Nephron progenitor cell (in vitro differentiated cells): ENCODE measurements at regions not wholly inside any gene's neighbourhood (a gene's known extent, or its start where the extent isn't known, plus 50 kb on each side); places are given as distances from the start of the nearest gene placed in this dataset.
A peak's percentile ranks its signal among the peaks of the same experiment; 100 is the strongest.

Experiments
- DNase-seq: peaks from one replicate; pipeline ENCODE4 v3.0.0; 2021
- H3K27ac Mint-ChIP-seq: 2 replicates; pipeline ENCODE4 v1.8.0; 2021; ENCODE audit warnings: mild to moderate bottlenecking, moderate library complexity, mixed read lengths
- H3K27me3 Mint-ChIP-seq: 2 replicates; pipeline ENCODE4 v1.8.0; 2021; ENCODE audit warnings: mild to moderate bottlenecking, low read depth, mixed read lengths; ENCODE audit not compliant: poor library complexity
- H3K36me3 Mint-ChIP-seq: 2 replicates; pipeline ENCODE4 v1.8.0; 2021; ENCODE audit warnings: low read depth, mixed read lengths
- H3K4me1 Mint-ChIP-seq: 2 replicates; pipeline ENCODE4 v1.8.0; 2021; ENCODE audit warnings: mixed read lengths
- H3K4me3 Mint-ChIP-seq: 2 replicates; pipeline ENCODE4 v1.8.0; 2021; ENCODE audit warnings: mild to moderate bottlenecking, moderate library complexity, mixed read lengths
- H3K9me3 Mint-ChIP-seq: 2 replicates; pipeline ENCODE4 v1.8.0; 2021; ENCODE audit warnings: mild to moderate bottlenecking, moderate library complexity, mixed read lengths
- TF ChIP-seq, protein P1 (sequence below): fragments of 200-600 bp; sonication (generic); IDR thresholded peaks from 2 replicates; pipeline ENCODE4 v1.5.0; 2021; ENCODE audit warnings: antibody characterized with exemption

DNA sequence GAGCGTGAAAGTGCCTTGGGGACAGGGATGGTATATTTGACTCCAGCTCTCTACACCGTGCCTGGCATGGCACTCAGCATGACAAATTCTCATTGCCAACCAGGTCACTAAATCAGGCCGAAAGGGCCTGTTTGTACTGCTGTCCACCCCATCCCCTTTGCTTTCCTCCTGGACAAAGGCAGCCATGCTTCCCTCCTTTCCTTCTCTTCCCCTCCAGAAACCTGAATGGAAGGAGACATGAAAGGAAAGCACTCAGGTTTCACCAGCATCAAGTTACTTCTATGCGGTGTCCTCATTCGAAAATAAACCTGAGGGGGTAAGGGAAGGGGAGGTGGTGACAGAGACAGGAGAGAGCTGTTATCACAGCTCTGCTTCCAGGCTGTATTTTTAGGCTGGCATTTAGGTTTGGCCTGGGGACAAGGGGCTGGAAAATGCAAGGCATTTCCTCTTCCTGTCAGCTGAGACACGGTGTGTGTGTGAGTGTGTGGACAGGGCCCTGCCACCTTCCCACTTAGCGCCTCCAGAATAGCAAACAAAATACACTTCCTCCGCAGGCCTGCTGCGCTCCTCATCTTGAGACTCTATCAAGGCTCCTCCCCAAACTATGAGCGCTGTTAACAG, 79.9 kb upstream of the COL13A1 start:
- Mint-ChIP-seq H3K4me3 (no peak overlapping the region), H3K9me3 (peaks cover 31% of the 10 kb centered on the region), H3K36me3 (peaks cover 14% of the 10 kb centered on the region), H3K27ac (peak overlapping the region; percentile 94), H3K4me1 (peaks cover 31% of the 10 kb centered on the region), H3K27me3 (peaks cover 19% of the 10 kb centered on the region)
- DNase-seq = peak; percentile 27
- TF ChIP-seq, protein P1, sequence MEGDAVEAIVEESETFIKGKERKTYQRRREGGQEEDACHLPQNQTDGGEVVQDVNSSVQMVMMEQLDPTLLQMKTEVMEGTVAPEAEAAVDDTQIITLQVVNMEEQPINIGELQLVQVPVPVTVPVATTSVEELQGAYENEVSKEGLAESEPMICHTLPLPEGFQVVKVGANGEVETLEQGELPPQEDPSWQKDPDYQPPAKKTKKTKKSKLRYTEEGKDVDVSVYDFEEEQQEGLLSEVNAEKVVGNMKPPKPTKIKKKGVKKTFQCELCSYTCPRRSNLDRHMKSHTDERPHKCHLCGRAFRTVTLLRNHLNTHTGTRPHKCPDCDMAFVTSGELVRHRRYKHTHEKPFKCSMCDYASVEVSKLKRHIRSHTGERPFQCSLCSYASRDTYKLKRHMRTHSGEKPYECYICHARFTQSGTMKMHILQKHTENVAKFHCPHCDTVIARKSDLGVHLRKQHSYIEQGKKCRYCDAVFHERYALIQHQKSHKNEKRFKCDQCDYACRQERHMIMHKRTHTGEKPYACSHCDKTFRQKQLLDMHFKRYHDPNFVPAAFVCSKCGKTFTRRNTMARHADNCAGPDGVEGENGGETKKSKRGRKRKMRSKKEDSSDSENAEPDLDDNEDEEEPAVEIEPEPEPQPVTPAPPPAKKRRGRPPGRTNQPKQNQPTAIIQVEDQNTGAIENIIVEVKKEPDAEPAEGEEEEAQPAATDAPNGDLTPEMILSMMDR = no peak

DNA sequence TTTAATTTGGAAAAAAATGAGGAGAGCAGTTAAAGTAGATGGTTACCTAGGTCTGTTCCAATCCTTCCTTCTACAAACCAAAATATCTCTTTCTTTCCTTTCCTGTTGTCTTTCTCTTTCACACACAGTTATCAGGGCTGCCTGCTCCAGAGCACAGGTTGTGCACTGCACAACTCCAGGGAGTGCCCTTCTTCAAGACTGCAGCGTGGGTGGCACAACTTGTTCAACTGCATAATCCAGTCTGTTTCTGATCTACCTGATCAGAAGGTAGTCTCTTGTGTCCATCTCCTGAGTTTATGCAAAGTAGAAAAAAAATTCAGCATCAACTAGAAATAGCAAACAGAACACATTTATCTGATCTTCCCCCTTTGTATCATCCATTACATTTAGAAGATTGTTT, 78.1 kb upstream of the COL13A1 start:
- H3K4me1 Mint-ChIP-seq = peaks cover 41% of the 10 kb centered on the region
- H3K9me3 Mint-ChIP-seq = peaks cover 31% of the 10 kb centered on the region
- peaks cover 19% of the 10 kb centered on the region for H3K27me3 Mint-ChIP-seq
- no peak for DNase-seq
- no peak overlapping the region for H3K27ac Mint-ChIP-seq
- peaks cover 14% of the 10 kb centered on the region for H3K36me3 Mint-ChIP-seq
- TF ChIP-seq, protein P1 = no peak
- H3K4me3 Mint-ChIP-seq = no peak overlapping the region

DNA sequence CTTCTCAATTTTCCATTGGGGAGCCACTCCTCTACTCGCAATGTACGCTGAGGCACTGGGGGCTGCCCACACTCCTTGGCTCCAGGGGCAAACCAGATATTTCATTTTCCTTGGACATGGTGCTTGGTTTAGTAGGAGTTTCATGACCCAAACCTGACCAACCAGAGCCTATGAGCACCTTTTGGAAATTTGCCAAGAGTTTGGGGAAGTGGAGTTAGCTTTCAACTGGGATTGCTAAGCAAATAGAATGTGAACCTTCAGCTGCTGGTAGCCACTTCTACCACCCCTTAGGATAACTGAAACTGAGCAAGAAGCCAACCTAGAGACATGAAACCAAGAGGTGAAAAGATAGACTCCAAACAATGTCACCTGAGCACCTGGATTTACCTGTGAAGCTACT, 74.9 kb upstream of the COL13A1 start:
- H3K27ac Mint-ChIP-seq = no peak overlapping the region
- no peak for DNase-seq
- H3K4me1 Mint-ChIP-seq = peaks cover 66% of the 10 kb centered on the region
- TF ChIP-seq, protein P1 = no peak
- peaks cover 19% of the 10 kb centered on the region for H3K27me3 Mint-ChIP-seq
- H3K9me3 Mint-ChIP-seq = peaks cover 4% of the 10 kb centered on the region
- no peak overlapping the region for H3K4me3 Mint-ChIP-seq
- H3K36me3 Mint-ChIP-seq = no peaks in the 10 kb centered on the region

DNA sequence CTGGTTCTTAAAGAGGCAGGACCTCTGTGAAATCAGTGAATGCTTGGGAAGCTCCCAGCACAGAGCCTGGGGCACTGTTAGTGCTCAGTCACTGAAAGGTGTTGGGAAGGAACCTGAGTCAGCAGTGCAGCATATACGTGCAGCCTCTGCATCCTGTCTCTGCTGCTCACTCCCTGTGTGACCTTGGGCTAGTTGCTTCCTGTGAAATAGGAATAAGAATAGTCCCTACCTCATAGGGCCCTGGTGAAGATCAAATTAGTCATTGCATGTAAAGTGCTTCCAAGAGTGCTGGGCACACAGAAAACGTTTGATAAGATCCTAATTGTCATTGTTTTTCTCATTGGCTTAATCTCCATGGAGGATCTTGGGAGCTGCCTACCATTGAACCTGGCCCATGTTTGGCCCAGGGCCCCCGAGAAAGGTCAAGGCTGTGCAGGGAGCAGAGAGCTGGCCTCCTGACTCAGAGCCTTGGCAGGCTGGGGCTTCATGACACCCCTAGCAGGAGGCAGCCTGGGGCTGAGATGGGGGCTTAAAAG, 73.3 kb upstream of the COL13A1 start:
- Mint-ChIP-seq H3K4me3 (no peak overlapping the region), H3K4me1 (peaks cover 59% of the 10 kb centered on the region)

DNA sequence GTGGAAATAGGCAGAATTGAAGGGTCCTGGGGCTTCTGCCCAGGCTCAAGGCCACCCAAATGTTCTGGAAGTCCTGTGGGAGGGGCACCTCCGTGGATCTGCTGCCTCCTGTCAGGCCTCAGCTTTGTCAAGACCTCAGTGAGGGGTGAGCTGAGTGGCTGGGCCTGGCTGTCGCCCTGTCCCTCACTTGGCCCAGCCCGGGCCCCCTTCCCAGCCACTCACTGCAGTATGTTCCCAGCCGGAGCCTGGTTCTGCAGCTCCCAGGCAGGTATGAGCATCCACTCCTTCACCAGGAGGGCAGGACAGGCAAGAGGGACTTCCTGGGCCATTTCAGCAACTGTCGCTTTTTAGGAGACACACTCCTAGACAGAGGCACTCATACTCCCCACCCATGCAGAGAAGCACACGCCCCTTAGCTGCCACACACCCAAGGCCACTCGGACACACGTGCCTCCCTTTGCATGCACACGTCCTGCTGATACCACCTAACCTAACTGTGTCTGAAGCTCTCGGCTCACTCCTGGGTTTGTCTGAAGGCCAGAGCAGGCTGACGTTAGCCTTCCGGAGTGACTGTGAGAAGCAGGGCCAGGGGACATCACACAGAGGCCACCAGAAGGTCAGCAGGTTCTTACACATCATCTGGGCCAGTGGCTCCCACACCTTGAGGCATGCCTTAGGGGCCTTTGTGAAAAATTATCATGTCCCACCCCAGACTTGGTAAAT, 72.2 kb upstream of the COL13A1 start:
- Mint-ChIP-seq H3K9me3 (no peaks in the 10 kb centered on the region), H3K36me3 (no peaks in the 10 kb centered on the region), H3K4me1 (peaks cover 53% of the 10 kb centered on the region), H3K27ac (peak overlapping the region; percentile 48), H3K27me3 (peaks cover 20% of the 10 kb centered on the region), H3K4me3 (no peak overlapping the region)
- TF ChIP-seq, protein P1 = no peak
- no peak for DNase-seq

More for the DNA sequence above, 73.3 kb upstream of the COL13A1 start:
- no peak for DNase-seq
- Mint-ChIP-seq H3K36me3 (no peaks in the 10 kb centered on the region), H3K9me3 (no peaks in the 10 kb centered on the region), H3K27me3 (peaks cover 19% of the 10 kb centered on the region), H3K27ac (no peak overlapping the region)
- TF ChIP-seq, protein P1 = no peak
